IPS-NIHi7 (cell line): ENCODE measurements at regions not wholly inside any gene's neighbourhood (a gene's known extent, or its start where the extent isn't known, plus 50 kb on each side); places are given as distances from the start of the nearest gene placed in this dataset.
"Not testable (repeated sequence)": the region's sequence is repeated elsewhere in the genome, so short reads cannot be mapped to it uniquely, and the experiment has no call there.

ENCODE experiments used
- DNase-seq: peaks from one replicate; pipeline ENCODE4 v3.0.0; 2012; ENCODE audit warnings: mixed read lengths; ENCODE audit errors: extremely low spot score

DNA sequence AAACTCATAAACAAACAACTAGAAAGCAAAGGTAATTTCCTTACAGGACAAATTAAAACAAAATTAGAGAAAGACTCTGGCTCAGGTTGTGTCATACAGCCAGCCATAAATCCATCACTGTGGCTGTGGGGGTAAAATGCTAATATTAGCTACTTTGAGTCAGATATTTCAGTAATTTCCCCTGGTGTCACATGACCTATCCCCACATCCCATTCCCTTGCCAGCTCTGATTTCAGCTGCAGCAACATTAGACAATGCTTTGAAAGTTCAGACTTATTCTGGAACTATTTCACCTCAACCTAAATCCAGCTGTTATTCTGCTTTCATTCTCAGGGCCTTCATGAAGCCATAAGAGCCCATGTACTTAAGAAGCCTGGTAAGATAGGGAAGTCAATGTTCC lies 55.3 kb downstream of the RPL10L start:
- DNase-seq: no peak

DNA sequence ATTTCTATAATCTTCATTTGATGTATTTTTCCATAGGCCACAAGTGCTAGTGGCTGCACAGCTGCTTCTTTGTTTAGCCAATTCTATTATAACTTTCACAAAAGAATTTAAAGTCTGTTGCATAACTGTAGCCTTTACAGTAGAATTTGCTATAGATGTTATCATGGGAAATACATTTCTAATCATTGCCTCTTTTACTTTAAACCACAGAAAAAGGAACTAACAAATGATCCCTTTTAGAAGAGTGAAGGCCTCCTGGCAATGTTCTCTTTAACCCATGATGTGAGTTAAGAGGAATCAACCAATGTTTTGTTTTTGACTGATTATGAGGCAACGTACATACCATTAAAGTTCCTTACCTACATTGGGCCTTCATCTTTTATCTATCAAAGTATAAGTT lies 68.8 kb downstream of the RPL10L start:
- no peak for DNase-seq

DNA sequence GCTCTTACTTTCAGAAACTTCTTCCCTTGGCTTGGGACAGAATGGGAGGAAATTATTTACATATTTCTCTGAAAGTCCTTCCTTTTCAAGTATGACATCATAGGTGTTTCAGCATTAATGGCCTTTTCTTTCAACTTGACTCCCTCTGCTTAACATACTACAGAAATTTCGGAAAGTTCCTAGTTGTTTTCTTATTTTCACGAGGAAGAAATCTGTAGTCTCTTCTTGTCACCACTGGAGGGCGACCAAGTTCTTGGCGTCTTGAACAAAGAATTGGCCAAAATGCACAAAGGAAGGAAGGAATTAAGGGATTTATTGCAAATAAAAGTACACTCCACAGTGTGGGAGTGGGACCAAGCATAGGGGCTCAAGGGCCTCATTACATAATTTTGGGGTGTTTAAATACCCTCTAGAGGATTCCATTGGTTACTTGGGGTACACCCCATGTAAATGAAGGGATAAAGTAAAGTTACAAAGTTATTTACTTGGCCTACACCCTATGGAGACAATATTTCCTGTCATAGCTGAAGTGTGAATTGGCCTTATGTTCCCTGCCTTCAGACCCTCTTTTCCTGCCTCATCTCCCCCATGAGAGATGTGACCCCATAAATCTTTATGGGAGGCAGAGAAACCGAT lies 70.4 kb downstream of the RPL10L start:
- no peak for DNase-seq

DNA sequence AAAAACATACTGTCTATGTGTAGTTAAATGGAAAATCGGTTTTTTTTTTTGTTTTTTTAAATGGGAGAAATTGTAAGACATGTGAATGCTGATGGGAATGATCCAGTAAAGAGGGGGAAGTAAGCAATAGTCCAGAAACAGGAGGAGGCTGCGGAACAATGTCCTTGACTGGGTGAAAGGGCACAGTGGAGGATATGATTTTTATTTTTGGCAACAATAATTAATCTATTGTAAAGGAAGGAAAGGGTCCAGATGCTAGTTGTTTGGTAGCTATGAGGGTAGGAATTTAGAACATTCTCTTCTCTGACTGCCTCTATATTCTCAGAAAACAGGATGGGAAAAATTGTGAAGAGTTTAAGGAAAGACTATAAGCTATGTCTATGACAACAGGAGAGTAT lies 76.6 kb downstream of the RPL10L start:
- DNase-seq: no peak

DNA sequence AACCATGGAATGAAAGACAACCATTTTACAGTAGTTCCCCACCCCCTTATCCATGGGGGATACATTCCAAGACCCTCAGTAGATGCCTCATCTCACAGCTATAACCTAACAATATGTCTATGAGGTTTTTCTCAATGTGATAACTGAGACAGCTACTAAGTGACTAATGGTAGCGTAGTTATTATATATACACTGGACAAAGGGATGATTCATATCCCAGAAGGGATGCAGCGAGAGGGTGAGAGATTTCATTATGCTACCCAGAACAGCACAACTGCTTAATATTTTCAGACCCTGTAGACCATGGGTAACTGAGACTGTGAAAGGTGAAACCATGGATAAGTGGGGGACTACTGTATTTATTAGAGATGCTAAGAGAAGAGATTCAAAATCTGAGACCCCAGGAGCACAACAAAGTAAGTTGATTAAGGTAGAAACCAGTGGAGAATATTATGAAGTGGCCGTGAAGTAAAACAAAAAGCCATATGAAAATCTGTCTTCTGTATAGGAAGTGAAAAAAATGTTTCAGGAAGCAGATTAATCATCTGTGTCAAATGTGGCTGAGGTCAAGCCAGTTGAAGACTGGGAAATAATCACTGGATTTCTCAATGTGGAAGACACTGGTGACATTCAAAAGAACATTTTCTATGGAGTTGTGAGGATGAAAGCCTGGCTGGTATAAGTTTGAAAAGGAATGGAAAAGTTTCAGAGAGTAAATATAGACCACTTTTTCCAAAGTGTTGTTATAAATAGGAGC lies 77.2 kb downstream of the RPL10L start:
- no peak for DNase-seq

DNA sequence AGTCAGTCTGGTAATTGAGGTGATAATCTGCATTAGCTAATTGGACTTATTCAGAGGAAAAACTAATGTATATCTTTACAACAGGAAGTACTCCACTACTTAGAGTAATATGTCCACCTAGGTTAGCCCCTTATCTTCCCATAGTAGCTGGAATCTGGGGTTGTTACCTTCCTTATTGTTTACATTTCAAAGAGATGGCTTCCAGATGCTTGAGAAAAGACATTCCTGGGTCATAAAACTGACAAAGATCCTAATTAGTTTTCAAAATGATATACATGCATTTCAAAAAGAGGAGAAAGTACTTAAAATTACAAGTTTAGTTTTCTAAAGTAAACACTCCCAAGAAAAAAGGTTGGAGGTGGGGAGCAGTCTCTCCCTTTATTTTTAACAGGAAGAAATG lies 78.1 kb downstream of the RPL10L start:
- DNase-seq: no peak

DNA sequence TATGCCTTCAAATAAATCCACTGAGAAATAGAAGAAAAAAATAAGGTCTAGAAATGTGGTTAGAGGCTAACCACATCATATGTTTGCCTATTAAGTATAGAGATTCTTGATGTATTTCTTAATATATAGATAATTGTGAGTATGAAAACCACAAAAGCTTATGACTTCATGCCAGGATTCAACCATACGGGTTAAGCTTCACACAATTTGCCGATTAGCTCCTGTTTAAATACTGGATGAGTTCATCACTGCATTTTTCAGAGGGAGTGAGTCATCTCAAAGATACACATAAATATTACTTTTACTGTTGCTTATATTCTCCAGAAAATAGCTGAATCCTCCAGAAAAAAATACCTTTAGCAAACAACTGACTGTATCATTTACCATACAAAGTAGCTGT lies 79.6 kb downstream of the RPL10L start:
- DNase-seq: no peak

DNA sequence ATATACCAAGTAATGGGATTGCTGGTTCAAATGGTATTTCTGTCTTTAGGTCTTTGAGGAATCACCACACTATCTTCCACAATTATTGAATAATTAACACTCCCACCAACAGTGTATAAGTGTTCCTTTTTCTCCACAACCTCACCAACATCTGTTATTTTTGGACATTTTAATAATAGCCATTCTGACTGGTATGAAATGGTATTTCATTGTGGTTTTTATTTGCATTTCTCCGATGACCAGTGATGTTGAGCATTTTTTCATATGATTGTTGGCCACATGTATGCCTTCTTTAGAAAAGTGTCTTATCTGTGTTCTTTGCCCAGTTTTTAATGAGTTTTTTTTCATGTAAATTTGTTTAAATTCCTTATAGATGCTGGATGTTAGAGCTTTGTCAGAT lies 83.4 kb downstream of the RPL10L start:
- DNase-seq: not testable (repeated sequence)

DNA sequence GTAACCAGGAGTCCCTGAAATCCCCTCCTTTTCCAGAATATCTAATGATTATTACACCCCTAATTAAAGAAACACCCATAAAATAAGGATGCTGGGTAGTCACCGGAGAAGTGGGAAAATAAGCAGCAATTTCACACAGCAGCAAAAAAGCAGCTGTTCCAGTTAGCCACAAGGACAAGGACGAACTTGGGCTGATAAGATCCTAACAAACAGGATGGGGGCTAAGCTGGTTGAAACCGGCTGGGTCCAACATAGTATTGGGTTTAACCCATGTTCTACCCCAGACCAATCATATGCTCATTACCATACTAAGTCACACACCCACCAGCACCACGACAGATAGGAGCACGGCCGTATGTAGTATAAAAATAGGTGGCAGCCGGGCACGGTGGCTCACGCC lies 100.7 kb downstream of the RPL10L start:
- no peak for DNase-seq

DNA sequence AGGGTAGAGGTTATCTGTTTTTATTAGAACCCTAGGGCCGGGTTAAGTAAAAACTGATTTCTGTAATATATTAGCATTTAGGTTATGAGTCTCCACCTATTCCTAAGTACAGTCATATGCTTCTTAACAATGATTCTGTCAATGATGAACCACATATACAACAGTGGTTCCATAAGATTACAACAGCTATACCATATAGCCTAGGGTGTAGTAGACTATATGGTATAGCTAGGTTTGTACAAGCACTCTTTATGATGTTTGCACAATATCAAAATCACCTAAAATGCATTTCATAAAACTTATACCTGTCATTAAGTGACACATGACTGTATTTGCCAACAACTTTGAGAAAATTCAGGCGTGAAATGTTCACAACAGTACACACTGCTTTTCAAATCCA lies 110.6 kb downstream of the RPL10L start:
- no peak for DNase-seq

DNA sequence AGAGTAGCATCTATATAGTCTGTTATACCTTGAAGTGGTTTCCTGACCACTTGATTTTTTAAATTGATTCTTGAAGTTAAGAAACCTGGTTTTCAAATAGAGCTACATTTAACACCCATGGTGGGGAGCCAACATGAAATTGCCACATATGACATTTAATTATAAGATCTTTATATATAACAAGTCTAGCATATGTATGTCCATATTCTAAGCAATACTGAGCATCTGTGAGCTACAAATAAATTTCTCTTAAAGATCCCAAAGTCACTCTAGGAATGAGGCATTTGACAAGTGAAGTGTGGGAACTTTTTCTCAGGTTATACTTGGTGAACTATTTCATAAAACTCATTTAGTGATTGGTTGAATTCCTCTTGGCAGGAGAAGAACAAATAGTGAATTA lies 132.5 kb downstream of the RPL10L start:
- DNase-seq: no peak

DNA sequence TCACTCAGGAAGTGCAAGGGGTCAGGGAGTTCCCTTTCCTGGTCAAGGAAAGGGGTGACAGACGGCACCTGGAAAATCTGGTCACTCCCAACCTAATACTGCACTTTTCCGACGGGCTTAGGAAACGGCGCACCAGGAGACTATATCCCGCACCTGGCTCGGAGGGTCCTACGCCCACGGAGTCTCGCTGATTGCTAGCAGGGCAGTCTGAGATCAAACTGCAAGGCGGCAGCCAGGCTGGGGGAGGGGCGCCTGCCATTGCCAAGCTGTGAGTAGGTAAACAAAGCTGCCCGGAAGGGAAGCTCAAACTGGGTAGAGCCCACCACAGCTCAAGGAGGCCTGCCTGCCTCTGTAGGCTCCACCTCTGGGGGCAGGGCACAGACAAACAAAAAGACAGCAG lies 142.8 kb downstream of the RPL10L start:
- DNase-seq: not testable (repeated sequence)

DNA sequence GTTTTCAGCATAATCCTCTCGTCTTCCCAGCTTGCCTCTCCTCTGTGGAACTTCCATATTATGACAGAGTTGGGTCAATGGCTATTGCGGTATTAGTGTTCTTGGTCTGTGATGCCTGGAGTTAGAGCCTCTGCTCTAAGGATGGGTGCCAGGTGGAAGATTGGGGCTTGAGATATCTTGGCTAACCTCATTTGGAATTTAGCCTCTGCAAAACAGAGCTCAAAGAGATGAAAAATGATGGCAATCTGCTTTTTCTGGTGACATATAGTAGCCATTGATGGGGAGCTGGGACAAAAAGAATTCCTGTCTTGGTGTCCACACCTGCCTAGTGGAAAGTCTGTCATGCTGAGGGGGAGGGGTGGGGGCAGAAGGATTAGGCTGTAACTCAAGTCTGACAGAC lies 152.1 kb downstream of the RPL10L start:
- DNase-seq: no peak

DNA sequence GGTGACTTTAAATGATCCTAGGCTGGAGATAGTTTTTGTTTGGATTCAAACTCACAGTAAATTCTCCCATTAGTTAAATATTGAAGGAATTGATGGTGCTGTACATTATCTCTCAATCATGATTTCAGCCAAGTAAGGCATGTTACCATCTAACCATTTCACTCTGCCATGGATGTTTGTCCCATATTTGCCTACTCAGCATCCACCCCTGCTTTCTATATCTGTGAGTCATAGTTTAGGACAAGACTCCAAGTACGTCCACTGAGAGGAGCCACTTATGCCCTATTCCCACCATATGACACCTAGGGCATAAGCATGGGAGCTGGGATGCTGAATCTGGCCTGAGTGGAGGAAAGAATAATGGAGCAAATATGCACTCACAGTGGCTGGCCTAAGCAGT lies 155.2 kb downstream of the RPL10L start:
- DNase-seq: no peak

DNA sequence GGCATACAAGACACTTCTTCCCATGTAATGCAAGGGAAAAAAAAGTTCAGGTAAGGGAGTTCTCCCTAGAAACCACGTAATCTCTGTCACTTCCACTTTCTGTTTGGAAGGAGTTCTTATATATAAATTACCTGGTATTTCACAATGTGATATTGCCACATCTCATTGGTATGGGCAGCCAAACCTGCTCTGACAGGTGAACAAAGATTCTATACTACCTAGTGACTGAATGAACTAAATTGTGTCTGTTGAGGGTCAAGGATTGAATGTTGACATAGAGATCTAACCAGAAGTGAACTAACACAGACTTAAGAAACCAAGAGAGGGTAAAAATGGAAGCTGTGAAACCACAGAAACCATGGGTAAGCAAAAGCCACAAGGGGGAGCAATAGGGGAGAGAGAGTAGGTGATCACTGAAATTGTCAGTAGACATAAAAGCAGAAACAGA lies 161.3 kb downstream of the RPL10L start:
- no peak for DNase-seq

DNA sequence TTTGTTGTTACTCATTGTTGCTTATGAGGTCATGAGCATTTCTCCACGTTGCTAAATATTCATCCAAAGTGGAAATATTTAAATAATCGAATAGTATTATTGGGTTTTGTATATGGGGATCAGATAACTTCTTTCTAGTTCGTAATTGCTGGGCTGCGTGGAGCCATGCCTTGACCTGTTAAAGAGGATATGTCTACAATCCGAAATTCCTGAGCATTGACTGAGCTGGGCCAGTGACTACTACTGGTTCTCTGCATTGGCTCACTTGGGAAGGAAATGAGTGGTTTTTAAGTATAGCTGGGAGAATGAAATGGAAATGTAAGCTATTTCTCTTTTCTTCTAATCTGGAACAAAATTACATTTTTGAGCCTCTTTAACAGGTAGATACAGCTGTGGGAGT lies 163.2 kb downstream of the RPL10L start:
- no peak for DNase-seq

DNA sequence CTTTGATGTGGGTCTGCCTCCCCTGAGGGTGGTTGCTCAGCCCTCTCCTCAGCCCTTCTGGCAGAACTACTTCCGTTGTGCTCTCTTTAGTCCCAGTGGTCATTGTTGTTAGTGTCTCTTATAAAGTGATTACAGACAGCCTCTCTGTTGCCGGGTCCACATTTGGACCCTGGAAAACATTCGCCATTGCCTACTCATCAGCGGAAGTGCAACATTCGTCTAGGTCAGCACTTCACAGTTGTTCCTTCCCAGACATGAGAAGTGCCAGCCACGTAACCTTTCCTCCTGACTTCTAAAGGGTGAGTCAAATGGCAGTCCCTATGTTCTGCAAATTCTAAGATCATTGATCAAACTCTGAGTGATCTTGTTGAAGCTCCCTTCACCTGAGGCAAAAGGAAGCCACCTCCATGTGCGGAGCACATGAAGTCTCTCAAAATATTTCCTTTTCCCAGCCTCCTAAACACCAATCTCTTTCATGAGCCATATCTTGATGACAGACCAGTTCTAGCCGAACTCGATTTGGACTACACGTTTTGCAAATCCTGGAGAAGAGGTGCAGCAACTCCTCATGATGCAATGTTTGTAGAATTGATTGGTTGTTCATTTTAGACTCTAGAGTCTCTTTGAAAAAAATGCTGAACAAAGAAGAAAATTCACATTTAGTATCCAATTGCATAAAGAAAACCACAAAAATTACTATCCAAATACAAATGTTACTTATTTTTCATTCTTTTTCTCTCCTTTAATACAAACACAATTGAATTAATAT lies 163.8 kb downstream of the RPL10L start:
- no peak for DNase-seq

DNA sequence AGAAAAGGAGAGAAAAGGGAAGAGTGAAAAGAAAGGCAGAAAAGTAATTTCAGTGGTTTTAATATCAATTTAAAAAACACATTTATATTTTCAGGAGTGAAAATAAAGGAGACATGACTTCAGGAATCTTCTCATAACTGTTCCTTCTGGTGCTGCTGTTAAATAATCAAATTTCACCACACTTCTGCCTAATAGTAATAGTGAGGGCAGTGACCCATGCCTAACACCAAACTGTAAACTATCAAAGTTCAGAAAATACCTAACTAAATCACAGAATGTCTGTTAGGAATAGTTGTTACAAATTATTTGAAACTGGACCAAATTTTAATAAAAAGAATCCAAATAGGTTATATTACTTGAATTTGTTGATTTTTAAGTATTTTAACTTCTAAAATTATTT lies 169.4 kb downstream of the RPL10L start:
- no peak for DNase-seq

DNA sequence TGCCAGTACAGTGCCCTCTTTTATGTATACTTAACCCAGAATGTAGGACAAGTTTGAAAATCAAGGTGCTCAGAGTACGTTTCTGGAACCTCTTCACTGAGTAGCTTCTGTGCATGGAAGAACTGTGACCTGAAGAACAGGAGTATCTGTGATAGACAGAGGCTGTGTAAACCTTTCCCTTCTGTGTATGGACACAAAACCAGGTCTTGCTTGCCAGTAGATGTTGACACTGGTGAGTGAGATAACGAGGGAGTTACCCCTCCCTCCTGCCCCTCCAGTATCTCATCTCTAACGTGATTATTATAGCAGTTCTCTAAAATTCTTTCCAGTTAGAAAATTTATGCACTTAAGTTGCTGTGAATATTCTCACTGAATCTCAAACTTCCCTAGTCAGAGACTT lies 170.8 kb downstream of the RPL10L start:
- DNase-seq: no peak

DNA sequence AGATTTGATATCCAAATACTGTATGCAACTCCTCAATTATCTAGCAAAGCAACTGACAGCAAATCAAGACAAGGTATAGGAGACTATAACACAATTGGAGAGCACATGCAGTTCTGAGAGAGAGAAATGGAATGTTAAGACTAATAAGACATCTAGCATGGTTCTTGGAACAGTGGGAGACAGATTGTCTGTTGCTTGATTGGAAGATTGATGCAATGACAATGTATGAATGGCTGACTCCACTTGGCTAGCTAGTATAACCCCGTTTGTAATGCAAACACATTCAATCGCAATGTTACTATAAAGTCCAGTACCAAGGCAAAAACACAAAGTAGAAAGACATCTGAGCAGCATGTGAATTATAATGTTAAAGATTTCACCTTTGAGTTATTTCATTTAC lies 179.3 kb downstream of the RPL10L start:
- DNase-seq: no peak

DNA sequence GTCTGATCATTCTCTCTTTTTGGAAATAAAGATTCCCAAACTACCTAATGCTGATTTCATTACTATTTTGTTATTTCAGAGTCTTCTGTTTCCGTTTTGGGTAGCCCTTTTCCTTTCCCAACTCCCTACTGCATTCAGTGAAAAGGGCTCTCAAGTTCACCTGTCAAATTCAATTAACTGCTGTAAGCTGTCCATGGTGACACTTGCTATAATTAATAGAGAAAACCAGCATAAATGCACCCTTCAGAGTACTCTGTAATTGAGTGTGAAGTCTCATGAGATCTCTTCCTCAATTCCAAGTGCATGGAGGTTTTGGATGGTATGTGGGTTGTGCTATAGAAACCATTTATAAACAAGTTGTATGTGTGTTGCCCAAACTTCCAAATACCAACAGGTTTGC lies 187.2 kb downstream of the RPL10L start:
- DNase-seq: no peak

DNA sequence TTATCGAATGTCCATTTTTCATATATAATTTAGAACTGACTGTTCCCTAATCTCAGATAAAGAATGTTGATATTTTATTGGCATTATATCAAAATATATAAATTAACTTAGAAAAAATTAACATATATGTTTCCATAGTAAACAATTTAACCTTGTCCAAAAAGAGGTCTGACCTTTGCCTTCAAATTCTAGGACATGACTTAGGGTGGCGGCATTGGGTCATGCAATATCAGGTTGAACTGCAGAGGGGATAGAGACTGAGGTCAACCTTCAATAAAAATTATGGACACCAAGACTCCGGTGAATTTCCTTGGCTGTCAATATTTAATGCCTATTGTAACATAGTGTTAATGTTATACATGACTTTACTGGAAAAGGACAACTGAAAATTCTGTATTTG lies 199.8 kb downstream of the RPL10L start:
- DNase-seq: no peak

DNA sequence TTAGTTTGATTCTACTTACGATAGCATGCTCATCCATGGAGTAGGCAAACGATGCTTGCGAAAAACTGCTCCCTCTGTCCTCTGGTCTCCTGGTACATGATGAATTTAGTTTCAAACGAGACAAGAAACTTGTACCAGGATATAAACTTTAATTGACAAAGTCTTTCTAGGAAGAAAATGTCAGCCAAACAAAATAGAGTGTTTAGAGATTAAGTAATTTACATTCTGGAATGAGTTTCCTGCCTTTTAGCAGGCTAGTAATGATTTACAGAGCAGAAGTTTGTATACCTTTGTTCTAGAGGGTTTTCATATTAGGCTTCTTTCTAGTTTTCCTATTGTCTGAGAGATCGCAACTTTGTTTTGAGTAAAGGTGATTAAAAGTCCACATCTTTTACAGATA lies 206.9 kb downstream of the RPL10L start:
- DNase-seq: no peak
